ENCODE measurements at regions not wholly inside any gene's neighbourhood (a gene's known extent, or its start where the extent isn't known, plus 50 kb on each side); places are given as distances from the start of the nearest gene placed in this dataset.
"Not testable (repeated sequence)": the region's sequence is repeated elsewhere in the genome, so short reads cannot be mapped to it uniquely, and the experiment has no call there.

DNA sequence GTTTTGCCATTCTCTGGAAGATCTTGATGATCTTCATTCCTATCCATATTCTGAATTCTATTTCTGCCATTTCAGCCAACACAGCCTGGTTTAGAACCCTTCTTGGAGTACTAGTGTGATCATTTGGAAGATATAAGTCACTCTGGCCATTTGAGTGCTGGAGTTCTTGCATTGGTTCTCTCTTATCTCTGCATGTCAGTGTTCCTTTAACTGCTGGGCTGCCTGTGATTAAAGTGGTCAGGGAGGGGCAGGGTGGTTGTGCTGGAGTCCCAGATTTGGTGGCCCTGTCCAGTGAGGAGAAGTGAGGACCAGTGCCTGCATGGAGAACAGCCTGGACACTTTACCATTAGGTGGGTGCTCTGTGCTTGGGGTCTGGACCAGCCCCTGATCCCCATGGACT lies 173.0 kb downstream of the SOD2 start:
- peaks cover 26% of the 10 kb centered on the region for H3K27me3 Mint-ChIP-seq
- no peak overlapping the region for H3K4me3 Mint-ChIP-seq
- H3K9me3 Mint-ChIP-seq = peaks cover 12% of the 10 kb centered on the region in 2 donors
- H3K4me1 Mint-ChIP-seq = no peaks in the 10 kb centered on the region
- ATAC-seq (no peak), DNase-seq (no peak)
- no peak overlapping the region for H3K27ac Mint-ChIP-seq

- ATAC-seq, H3K27ac Mint-ChIP-seq, DNase-seq, H3K4me1 Mint-ChIP-seq, H3K4me3 Mint-ChIP-seq: not testable (repeated sequence)
- peaks cover 25% of the 10 kb centered on the region for H3K27me3 Mint-ChIP-seq
- peaks cover 12% of the 10 kb centered on the region in 2 donors for H3K9me3 Mint-ChIP-seq
Measured at GRCh38 chr6:159515811-159516210, 177.2 kb downstream of the SOD2 start.

DNA sequence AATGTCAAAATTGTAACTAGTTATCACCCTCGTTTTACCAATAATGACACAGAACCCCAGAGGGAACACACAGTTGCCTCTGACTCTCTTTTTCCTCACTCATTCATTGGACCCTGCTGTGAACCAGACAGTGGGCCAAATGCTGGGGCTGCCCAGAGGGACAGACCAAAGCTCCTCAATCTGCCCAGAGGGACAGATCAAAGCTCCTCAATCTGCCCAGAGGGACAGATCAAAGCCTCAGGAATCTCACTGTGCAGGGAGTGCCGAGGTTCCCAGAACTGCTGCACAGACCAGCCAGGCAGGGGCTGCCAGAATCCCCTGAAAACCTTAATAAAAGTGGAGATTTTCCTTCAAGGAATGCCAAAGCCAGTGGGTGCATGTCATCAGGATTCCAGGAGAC lies 179.1 kb downstream of the SOD2 start:
- DNase-seq = no peak
- Mint-ChIP-seq H3K9me3 (peaks cover 4 to 12% of the 10 kb centered on the region in 2 donors), H3K27ac (no peak overlapping the region), H3K4me1 (no peaks in the 10 kb centered on the region), H3K4me3 (no peak overlapping the region), H3K27me3 (peaks cover 27% of the 10 kb centered on the region)
- no peak for ATAC-seq

GRCh38 chr6:159513074-159513720 lies 179.8 kb downstream of the SOD2 start:
- H3K27ac Mint-ChIP-seq = no peak overlapping the region
- H3K27me3 Mint-ChIP-seq = peaks cover 20% of the 10 kb centered on the region
- H3K4me3 Mint-ChIP-seq = no peak overlapping the region
- peaks cover 0 to 12% of the 10 kb centered on the region in 2 donors for H3K9me3 Mint-ChIP-seq
- H3K4me1 Mint-ChIP-seq = no peaks in the 10 kb centered on the region
- DNase-seq (no peak), ATAC-seq (no peak)

DNA sequence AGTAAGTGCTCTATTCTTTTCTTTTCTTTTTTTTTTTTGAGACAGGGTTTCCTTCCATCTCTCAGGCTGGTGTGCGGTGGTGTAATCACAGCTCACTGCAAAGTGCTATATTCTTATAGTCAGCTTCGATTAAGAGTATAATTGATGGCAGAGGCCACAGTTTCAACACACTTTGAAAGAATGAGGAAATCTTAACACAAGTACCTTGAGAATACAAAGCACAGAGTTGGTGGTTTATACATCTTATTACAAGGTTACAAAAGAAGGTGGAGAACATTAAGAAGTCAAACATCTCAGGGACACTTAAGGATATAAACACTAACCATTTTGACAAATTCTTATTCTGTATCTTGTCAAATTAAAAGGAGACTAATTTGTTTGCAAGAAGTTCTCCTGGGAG lies 180.5 kb downstream of the SOD2 start:
- H3K4me3 Mint-ChIP-seq = no peak overlapping the region
- H3K9me3 Mint-ChIP-seq = peaks cover 0 to 12% of the 10 kb centered on the region in 2 donors
- H3K27ac Mint-ChIP-seq = no peak overlapping the region
- ATAC-seq = no peak
- DNase-seq = no peak
- no peaks in the 10 kb centered on the region for H3K4me1 Mint-ChIP-seq
- H3K27me3 Mint-ChIP-seq = peaks cover 14% of the 10 kb centered on the region

DNA sequence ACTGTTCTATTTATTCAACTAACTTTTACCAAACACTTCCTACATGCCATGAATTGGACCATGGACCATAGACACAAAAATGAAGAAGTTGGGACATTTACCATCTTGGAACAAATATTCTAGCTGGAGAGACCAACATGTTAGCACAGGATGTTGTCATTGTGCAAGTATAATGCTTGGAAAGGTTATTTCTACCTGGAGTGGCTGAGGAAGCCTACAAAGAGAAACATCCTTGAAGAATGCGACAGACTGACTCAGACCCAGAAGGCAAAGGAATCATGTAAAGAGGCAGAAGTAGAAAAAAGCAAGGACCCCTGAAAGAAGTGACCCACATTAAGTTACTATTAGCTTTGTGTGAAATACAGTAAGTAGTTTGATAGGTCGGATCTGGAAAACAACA lies 180.9 kb downstream of the SOD2 start:
- Mint-ChIP-seq H3K27me3 (peaks cover 13% of the 10 kb centered on the region), H3K9me3 (peaks cover 0 to 12% of the 10 kb centered on the region in 2 donors), H3K4me1 (no peaks in the 10 kb centered on the region), H3K27ac (no peak overlapping the region), H3K4me3 (no peak overlapping the region)
- no peak for ATAC-seq
- no peak for DNase-seq

DNA sequence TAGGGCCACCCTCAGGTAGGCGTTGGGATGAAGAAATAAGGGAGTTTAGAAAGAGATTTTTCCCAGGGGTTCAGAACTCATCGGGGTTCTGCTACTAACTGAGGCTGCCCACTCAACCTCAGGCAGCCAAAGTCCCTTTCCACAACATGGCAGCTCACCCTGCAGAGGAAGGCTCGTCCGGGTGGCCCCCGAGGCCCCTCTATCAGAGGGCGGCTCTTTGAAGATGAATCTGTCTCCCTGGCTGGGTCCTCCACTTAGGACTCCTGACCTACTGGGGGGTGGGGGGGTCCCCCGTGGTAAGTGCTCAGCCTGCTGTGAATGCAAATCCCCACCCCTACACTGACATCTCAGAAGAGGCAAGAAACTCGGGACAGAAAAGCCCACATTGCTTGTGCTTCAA lies 182.9 kb downstream of the SOD2 start:
- no peak overlapping the region for H3K27ac Mint-ChIP-seq
- no peak for DNase-seq
- peaks cover 13% of the 10 kb centered on the region for H3K27me3 Mint-ChIP-seq
- no peaks in the 10 kb centered on the region for H3K9me3 Mint-ChIP-seq
- no peaks in the 10 kb centered on the region for H3K4me1 Mint-ChIP-seq
- no peak for ATAC-seq
- H3K4me3 Mint-ChIP-seq = no peak overlapping the region

- no peaks in the 10 kb centered on the region for H3K4me1 Mint-ChIP-seq
- ATAC-seq (no peak), DNase-seq (no peak)
- H3K9me3 Mint-ChIP-seq = no peaks in the 10 kb centered on the region
- no peak overlapping the region for H3K27ac Mint-ChIP-seq
- H3K4me3 Mint-ChIP-seq = no peak overlapping the region
- H3K27me3 Mint-ChIP-seq = peaks cover 13% of the 10 kb centered on the region
Measured at GRCh38 chr6:159508931-159509330, 184.1 kb downstream of the SOD2 start.

DNA sequence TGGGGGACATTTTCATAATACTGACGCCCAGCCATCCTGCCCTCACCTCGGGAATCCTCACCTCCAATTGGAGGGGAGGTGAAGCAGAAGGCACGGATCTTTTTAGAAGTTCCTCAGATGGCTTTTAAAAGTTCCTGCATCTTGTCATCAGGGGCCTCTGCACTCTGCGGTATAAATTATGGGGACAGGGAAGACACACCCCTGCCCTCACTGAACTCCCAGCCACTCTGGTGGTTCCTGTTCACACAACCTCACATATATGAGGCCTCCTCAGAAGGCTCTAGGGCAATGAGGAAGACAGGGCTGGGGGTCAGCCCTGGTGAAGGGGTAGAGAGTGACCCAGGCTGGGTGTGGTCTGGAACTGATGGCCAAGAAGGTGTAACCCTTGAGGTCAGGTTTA lies 187.0 kb downstream of the SOD2 start:
- DNase-seq = no peak
- H3K9me3 Mint-ChIP-seq = no peaks in the 10 kb centered on the region
- H3K27me3 Mint-ChIP-seq = peaks cover 19% of the 10 kb centered on the region
- H3K4me1 Mint-ChIP-seq = no peaks in the 10 kb centered on the region
- no peak overlapping the region for H3K4me3 Mint-ChIP-seq
- no peak overlapping the region for H3K27ac Mint-ChIP-seq
- ATAC-seq = no peak

DNA sequence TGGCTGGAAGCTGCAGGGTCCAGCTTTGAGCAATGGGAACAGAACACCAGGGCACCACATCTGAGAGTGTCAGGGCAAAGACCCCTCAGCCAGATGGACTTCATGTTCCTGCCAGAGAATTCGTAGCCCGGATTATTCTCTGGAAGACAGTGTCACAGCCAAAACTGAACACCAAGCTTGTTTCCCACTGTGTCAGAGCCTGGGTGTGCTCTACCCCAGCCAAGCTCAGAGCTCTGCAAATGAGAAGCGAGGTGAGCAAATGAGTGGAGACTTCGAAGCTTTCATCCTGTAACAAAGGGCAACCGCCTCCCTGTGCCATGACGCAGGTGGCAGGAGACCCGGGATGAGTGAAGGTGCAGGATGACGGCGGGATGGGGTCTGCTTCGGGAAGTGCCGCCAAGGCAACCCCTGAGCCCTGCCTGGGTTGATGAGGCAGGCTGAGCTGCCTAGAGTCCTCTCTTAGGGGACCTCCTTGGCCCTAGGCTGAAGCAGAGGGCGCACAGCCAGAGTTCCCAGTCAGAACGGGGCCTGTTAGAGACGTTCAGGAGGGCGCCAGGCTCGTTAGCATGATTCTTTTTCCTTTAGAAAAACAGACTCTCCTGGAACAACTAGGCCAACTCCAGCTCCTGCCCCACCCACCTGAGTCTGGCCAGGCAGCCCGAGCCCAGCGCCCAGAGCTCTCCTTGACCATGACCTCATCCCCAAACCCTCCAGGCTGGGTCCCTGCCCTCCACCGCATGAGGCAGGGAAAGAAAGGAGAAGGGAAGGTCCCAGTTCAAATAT lies 187.7 kb downstream of the SOD2 start:
- peak; percentile 21 for ATAC-seq
- H3K4me3 Mint-ChIP-seq = no peak overlapping the region
- H3K27ac Mint-ChIP-seq = no peak overlapping the region
- no peak for DNase-seq
- H3K9me3 Mint-ChIP-seq = no peaks in the 10 kb centered on the region
- H3K27me3 Mint-ChIP-seq = peaks cover 19% of the 10 kb centered on the region
- H3K4me1 Mint-ChIP-seq = no peaks in the 10 kb centered on the region

GRCh38 chr6:159501558-159501957 lies 191.5 kb downstream of the SOD2 start:
- ATAC-seq (no peak), DNase-seq (no peak)
- Mint-ChIP-seq H3K27ac (no peak overlapping the region), H3K9me3 (peaks cover 0 to 11% of the 10 kb centered on the region in 2 donors), H3K4me1 (no peaks in the 10 kb centered on the region), H3K4me3 (no peak overlapping the region), H3K27me3 (peaks cover 18% of the 10 kb centered on the region)

GRCh38 chr6:159499034-159499433 lies 194.0 kb downstream of the SOD2 start:
- no peak for ATAC-seq
- no peak overlapping the region for H3K27ac Mint-ChIP-seq

DNA sequence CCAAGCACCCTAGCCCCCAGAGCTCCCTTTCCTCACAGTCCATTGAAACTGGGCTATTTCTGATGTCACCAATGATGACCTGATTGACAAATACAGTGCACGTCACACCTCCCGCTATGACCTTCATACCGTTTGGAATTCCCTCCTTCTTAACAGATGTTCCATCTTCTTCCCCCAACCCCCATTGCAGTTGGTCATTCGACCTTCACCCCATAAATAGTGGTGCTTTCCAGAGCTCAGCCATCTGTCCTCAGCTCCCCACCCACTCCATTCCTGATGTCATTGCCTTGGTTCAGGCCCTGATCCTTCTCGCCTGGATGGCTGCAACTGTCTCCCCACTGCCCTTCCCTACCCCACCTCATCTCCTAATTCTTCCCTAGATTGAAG lies 198.5 kb downstream of the SOD2 start:
- H3K9me3 Mint-ChIP-seq = peaks cover 0 to 11% of the 10 kb centered on the region in 2 donors
- H3K4me3 Mint-ChIP-seq = no peak overlapping the region
- peaks cover 19% of the 10 kb centered on the region for H3K27me3 Mint-ChIP-seq
- ATAC-seq (no peak), DNase-seq (no peak)
- H3K4me1 Mint-ChIP-seq = no peaks in the 10 kb centered on the region
- H3K27ac Mint-ChIP-seq = no peak overlapping the region

More at GRCh38 chr6:159499034-159499433, 194.0 kb downstream of the SOD2 start:
- DNase-seq = no peak
- Mint-ChIP-seq H3K4me1 (no peaks in the 10 kb centered on the region), H3K4me3 (no peak overlapping the region), H3K27me3 (peaks cover 30% of the 10 kb centered on the region), H3K9me3 (peaks cover 0 to 11% of the 10 kb centered on the region in 2 donors)

DNA sequence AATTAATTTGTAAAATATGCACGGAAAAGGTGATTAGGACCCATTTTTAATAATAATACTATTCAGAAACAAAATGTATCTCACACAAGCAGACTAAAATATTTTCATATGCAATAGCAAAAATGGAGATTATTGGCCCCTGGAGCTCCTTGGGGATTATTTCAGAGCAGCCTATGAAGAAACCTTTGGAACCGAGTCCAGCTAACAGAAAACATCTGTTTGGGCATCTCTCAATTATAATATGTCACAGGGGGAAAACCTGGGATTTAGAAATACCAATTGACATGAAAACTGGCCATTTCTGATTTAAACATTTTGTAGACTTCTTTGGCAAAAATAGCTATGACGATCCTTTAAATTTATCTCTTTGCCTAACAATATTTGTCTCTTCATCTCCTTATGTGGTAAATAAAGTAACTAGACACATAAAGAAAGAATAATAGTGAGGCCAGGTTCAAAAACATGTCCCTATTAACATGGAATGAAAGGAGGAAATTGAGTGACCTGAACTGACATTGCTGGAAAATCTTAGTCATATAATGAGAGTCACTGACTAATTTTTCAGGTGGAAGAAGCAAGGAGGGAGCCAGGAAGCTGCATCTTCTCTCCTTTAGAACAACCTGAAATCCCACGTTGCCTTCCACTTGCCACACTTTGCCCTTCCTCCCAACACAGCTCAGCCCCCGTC lies 199.0 kb downstream of the SOD2 start:
- no peak for DNase-seq
- Mint-ChIP-seq H3K27ac (no peak overlapping the region), H3K4me1 (no peaks in the 10 kb centered on the region), H3K27me3 (peaks cover 19% of the 10 kb centered on the region), H3K9me3 (peaks cover 0 to 11% of the 10 kb centered on the region in 2 donors), H3K4me3 (no peak overlapping the region)
- no peak for ATAC-seq

DNA sequence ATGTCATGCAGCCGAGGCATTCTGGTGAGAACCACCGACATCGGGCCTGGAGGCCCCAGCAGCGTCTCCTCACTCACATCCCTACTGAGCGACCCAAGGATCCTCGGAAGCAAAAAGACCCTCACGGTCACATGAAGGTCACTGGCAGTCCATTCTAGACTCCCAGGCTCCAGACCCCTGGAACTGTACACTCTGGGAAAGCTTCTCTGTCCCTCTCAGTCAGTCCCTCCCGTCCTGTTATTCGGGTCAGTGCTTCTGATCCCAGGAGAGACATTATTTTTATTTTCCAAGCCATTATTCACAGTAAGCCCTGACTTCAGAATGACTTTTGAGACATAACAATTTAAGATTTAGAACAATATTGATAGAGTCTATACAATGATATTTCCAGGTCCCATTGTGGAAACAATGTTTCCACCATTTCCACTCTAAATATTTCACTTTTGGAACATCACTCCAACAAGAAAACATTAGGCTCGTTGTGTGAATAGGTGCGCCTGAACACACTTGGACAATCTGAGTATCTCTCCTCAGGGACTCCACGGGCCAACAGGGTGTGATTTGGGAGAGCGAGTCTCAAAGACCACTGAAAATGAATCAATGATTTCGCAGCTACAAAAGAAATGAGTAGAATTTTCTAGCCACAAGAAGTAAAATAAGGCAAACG lies 199.7 kb downstream of the SOD2 start:
- Mint-ChIP-seq H3K27me3 (peaks cover 19% of the 10 kb centered on the region), H3K27ac (no peak overlapping the region), H3K9me3 (peaks cover 0 to 11% of the 10 kb centered on the region in 2 donors), H3K4me1 (no peaks in the 10 kb centered on the region), H3K4me3 (no peak overlapping the region)
- no peak for ATAC-seq
- no peak for DNase-seq
